Fibroblast of lung (primary cell): ENCODE measurements at regions not wholly inside any gene's neighbourhood (a gene's known extent, or its start where the extent isn't known, plus 50 kb on each side); places are given as distances from the start of the nearest gene placed in this dataset.

Experiments
- CTCF ChIP-seq, 2 donors: IDR thresholded peaks in 1 of 2; conservative IDR thresholded peaks in 1 of 2; 1 replicate in 1 of 2; 2 replicates in 1 of 2; pipeline ENCODE4 v1.5.1; 2011 to 2012; ENCODE audit warnings: low read length in 2 of 2, control low read depth in 1 of 2, inconsistent platforms in 1 of 2, low read depth in 1 of 2, mild to moderate bottlenecking in 1 of 2
- EZH2 ChIP-seq: IDR thresholded peaks from 2 replicates; pipeline ENCODE4 v1.5.1; 2012; ENCODE audit warnings: low read length, control low read depth, mild to moderate bottlenecking; ENCODE audit errors: missing control alignments

GRCh38 chr15:93341164-93341563 lies 252.2 kb upstream of the RGMA start:
- TF ChIP-seq CTCF (conservative IDR thresholded peaks at IDR 0.05 in 1 of 2, IDR thresholded peaks at IDR 0.05 in 1 of 2; ENCODE audit: low read depth in 1 of 2, low read length in 2 of 2) (no peak), EZH2 (no peak)
